Caco-2 (cell line): ENCODE measurements at regions not wholly inside any gene's neighbourhood (a gene's known extent, or its start where the extent isn't known, plus 50 kb on each side); places are given as distances from the start of the nearest gene placed in this dataset.
"Not testable (repeated sequence)": the region's sequence is repeated elsewhere in the genome, so short reads cannot be mapped to it uniquely, and the experiment has no call there.

Experiments
- BruUV-seq: library from RNA; stranded (reverse); fragments of 400-500 nt; replicated peaks from 2 replicates; lab custom pipeline; 2021; lab: Mats Ljungman, UMichigan
- CTCF ChIA-PET: fragments of 300-600 bp; sonication (Branson Sonifier 250); formaldehyde crosslinking; loops from one replicate; lab custom pipeline; 2022; ENCODE audit warnings: antibody characterized with exemption; lab: Charles Lee
- POLR2A ChIA-PET: fragments of 300-600 bp; sonication (Branson Sonifier 250); formaldehyde crosslinking; loops from one replicate; lab custom pipeline; 2022; ENCODE audit warnings: antibody characterized with exemption; lab: Charles Lee
- DNase-seq, 2 experiments: peaks; one replicate each; pipeline versions ENCODE4 v3.0.0 to v3.0.0-alpha.2; 2020 to 2022
- H3K27me3 ChIP-seq: replicated peaks from 2 replicates; pipeline ENCODE4 v1.6.0; 2011; ENCODE audit warnings: low read length; ENCODE audit not compliant: control insufficient read depth, insufficient read depth
- H3K36me3 ChIP-seq: 2 replicates; pipeline ENCODE4 v1.5.1; 2011; ENCODE audit warnings: low read length; ENCODE audit not compliant: control insufficient read depth, insufficient read depth
- H3K4me1 ChIP-seq: fragments of 250-450 bp; sonication (Bioruptor Pico); 2 replicates; pipeline ENCODE4 v1.5.1; 2020; ENCODE audit warnings: mild to moderate bottlenecking
- H3K4me3 ChIP-seq: 2 replicates; pipeline ENCODE4 v1.5.1; 2011; ENCODE audit warnings: low read depth, mild to moderate bottlenecking, control low read depth, low read length
- H3K9me3 ChIP-seq: fragments of 250-450 bp; sonication (Bioruptor Pico); 2 replicates; pipeline ENCODE4 v1.5.1; 2020; ENCODE audit warnings: mild to moderate bottlenecking, moderate library complexity
- H3K27ac Mint-ChIP-seq: one replicate; pipeline ENCODE4 v1.8.0; 2022; ENCODE audit warnings: mixed read lengths; ENCODE audit not compliant: unreplicated experiment
- H3K27me3 Mint-ChIP-seq: one replicate; pipeline ENCODE4 v1.8.0; 2022; ENCODE audit warnings: mixed read lengths; ENCODE audit not compliant: insufficient read depth, unreplicated experiment
- H3K36me3 Mint-ChIP-seq: one replicate; pipeline ENCODE4 v1.8.0; 2022; ENCODE audit warnings: mild to moderate bottlenecking, mixed read lengths; ENCODE audit not compliant: insufficient read depth, unreplicated experiment
- H3K4me1 Mint-ChIP-seq: one replicate; pipeline ENCODE4 v1.8.0; 2022; ENCODE audit warnings: low read depth, mixed read lengths; ENCODE audit not compliant: unreplicated experiment
- H3K4me3 Mint-ChIP-seq: one replicate; pipeline ENCODE4 v1.8.0; 2022; ENCODE audit warnings: mild to moderate bottlenecking, moderate library complexity, mixed read lengths; ENCODE audit not compliant: unreplicated experiment
- H3K9me3 Mint-ChIP-seq: one replicate; pipeline ENCODE4 v1.8.0; 2022; ENCODE audit warnings: mixed read lengths; ENCODE audit not compliant: unreplicated experiment
- CTCF ChIP-seq, 2 experiments: fragments of 200-600 bp in 1 of 2; IDR thresholded peaks; 1 replicate in 1 of 2; 2 replicates in 1 of 2; pipeline versions ENCODE4 v1.5.1 to v1.8.0; 2011 to 2022; ENCODE audit warnings: antibody characterized with exemption in 1 of 2, control low read depth in 1 of 2, inconsistent platforms in 1 of 2, low read depth in 1 of 2, low read length in 1 of 2, mild to moderate bottlenecking in 1 of 2, moderate library complexity in 1 of 2; ENCODE audit not compliant: insufficient read depth in 1 of 2, severe bottlenecking in 1 of 2, unreplicated experiment in 1 of 2
- intact Hi-C: fragments of 100-400 bp; cut with micrococcal nuclease; formaldehyde crosslinking; loops from one replicate; pipeline ENCODE4 v1.10.0; 2022; ENCODE audit not compliant: unreplicated experiment

DNA sequence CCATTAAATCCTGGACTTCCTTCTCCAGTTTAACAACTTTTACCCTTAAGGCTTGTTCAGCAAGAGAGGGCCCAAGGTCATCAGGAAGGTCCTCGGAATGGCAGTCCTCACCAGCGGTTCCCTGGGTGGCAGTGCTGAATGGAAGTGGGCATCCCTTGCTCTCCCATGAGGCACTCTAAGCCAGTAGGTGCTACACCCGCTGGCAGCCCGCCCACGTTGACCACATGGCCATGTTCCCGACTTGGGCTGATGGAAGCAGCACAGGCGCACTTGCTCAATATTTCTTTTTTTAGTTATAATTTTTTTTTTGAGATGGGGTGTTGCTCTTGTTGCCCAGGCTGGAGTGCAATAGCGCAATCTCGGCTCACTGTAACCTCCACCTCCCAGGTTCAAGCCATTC, 277.9 kb downstream of the ZC4H2 start:
- no peaks in the 10 kb centered on the region for H3K4me1 ChIP-seq
- no peak overlapping the region for H3K4me3 Mint-ChIP-seq
- no peaks in the 10 kb centered on the region for H3K9me3 ChIP-seq
- CTCF ChIA-PET = no interaction called here
- POLR2A ChIA-PET = no interaction called here
- no peaks in the 10 kb centered on the region for H3K27me3 ChIP-seq
- DNase-seq = no peak
- BruUV-seq = no TSS peak
- no peak overlapping the region for H3K4me3 ChIP-seq
- no peak overlapping the region for H3K27ac Mint-ChIP-seq
- no peaks in the 10 kb centered on the region for H3K36me3 Mint-ChIP-seq
- intact Hi-C loops = no loop called here
- H3K27me3 Mint-ChIP-seq = no peaks in the 10 kb centered on the region
- H3K36me3 ChIP-seq = no peaks in the 10 kb centered on the region
- H3K9me3 Mint-ChIP-seq = no peaks in the 10 kb centered on the region
- TF ChIP-seq CTCF (IDR thresholded peaks at IDR 0.05; ENCODE audit: insufficient read depth in 1 of 2, low read depth in 1 of 2, low read length in 1 of 2, severe bottlenecking in 1 of 2, unreplicated experiment in 1 of 2) = no peak
- H3K4me1 Mint-ChIP-seq = no peaks in the 10 kb centered on the region

DNA sequence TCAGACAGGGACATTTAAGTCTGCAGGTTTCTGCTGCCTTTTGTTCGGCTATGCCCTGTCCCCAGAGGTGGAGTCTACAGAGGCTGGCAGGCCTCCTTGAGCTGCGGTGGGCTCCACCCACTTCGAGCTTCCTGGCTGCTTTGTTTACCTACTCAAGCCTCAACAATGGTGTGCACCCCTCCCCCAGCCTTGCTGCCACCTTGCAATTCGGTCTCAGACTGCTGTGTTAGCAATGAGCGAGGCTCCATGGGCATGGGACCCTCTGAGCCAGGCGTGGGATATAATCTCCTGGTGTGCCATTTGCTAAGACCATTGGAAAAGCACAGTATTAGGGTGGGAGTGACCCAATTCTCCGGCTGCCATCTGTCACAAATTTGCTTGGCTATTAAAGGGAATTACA, 280.9 kb downstream of the ZC4H2 start:
- H3K4me1 Mint-ChIP-seq, DNase-seq, H3K27me3 ChIP-seq, H3K36me3 Mint-ChIP-seq, H3K27ac Mint-ChIP-seq, H3K27me3 Mint-ChIP-seq, H3K9me3 Mint-ChIP-seq, POLR2A ChIA-PET, intact Hi-C loops, H3K36me3 ChIP-seq, H3K4me1 ChIP-seq, BruUV-seq, H3K4me3 Mint-ChIP-seq, H3K9me3 ChIP-seq, CTCF ChIA-PET, H3K4me3 ChIP-seq: not testable (repeated sequence)

DNA sequence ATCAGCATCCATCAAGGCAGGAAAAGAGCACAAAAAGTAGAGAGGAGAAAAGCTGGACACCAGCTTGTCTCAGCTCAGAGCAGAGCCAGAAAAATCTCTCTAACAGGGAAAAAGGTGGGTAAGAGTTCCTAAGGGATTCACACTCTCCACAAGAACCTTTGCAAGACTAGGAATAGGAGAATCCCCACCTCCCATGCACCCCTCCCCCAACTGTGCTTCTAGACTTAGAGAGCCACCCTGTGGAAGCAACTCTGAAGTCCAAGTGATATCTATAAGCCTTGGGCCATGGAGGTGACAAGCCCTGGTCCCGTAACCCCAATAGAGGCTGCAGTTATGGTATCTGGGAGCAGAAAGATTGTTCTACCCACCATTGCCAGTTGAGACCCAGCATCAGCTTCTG, 267.6 kb upstream of the MTMR8 start:
- Mint-ChIP-seq H3K4me3 (no peak overlapping the region), H3K36me3 (no peaks in the 10 kb centered on the region), H3K9me3 (peaks cover 8% of the 10 kb centered on the region), H3K27ac (no peak overlapping the region), H3K4me1 (no peaks in the 10 kb centered on the region), H3K27me3 (peaks cover 3% of the 10 kb centered on the region)
- ChIA-PET POLR2A (no interaction called here), CTCF (no interaction called here)
- TF ChIP-seq CTCF (IDR thresholded peaks at IDR 0.05; ENCODE audit: insufficient read depth in 1 of 2, low read depth in 1 of 2, low read length in 1 of 2, severe bottlenecking in 1 of 2, unreplicated experiment in 1 of 2) = no peak
- Histone ChIP-seq H3K9me3 (no peaks in the 10 kb centered on the region), H3K4me1 (no peaks in the 10 kb centered on the region), H3K27me3 (no peaks in the 10 kb centered on the region), H3K4me3 (no peak overlapping the region), H3K36me3 (no peaks in the 10 kb centered on the region)
- intact Hi-C loops = no loop called here
- no TSS peak for BruUV-seq
- DNase-seq = no peak

- H3K27ac Mint-ChIP-seq, H3K4me3 Mint-ChIP-seq, BruUV-seq: not testable (repeated sequence)
Measured at GRCh38 chrX:64657229-64657628, 262.0 kb upstream of the MTMR8 start.

More at GRCh38 chrX:64657229-64657628, 262.0 kb upstream of the MTMR8 start:
- CTCF ChIA-PET, DNase-seq, H3K36me3 Mint-ChIP-seq, POLR2A ChIA-PET, H3K4me3 ChIP-seq, H3K36me3 ChIP-seq, H3K4me1 Mint-ChIP-seq, H3K27me3 ChIP-seq, H3K4me1 ChIP-seq, H3K9me3 ChIP-seq, intact Hi-C loops: not testable (repeated sequence)
- Mint-ChIP-seq H3K9me3 (peaks cover 21% of the 10 kb centered on the region), H3K27me3 (peaks cover 18% of the 10 kb centered on the region)
